Liver (tissue), 8 donors: ENCODE measurements at regions not wholly inside any gene's neighbourhood (a gene's known extent, or its start where the extent isn't known, plus 50 kb on each side); places are given as distances from the start of the nearest gene placed in this dataset.

Source experiments
- DNase-seq: peaks from one replicate; pipeline ENCODE4 v3.0.0-alpha.2; 2017; ENCODE audit warnings: low spot score
- H3K27ac ChIP-seq, 2 donors: one replicate each; pipeline ENCODE4 v1.7.0; 2013; ENCODE audit warnings: inconsistent platforms in 2 of 2, low read length in 2 of 2, control low read depth in 1 of 2, low read depth in 1 of 2, mild to moderate bottlenecking in 1 of 2
- H3K27me3 ChIP-seq, 4 donors: one replicate each; pipeline versions ENCODE4 v1.6.1 to v1.7.0; 2013; ENCODE audit warnings: low read length in 3 of 4, inconsistent platforms in 1 of 4, mild to moderate bottlenecking in 1 of 4, moderate library complexity in 1 of 4; ENCODE audit not compliant: control insufficient read depth in 4 of 4, insufficient read depth in 4 of 4
- H3K36me3 ChIP-seq, 4 donors: one replicate each; pipeline versions ENCODE4 v1.6.1 to v1.7.0; 2013; ENCODE audit warnings: low read length in 3 of 4, mild to moderate bottlenecking in 3 of 4, low read depth in 1 of 4, moderate library complexity in 1 of 4; ENCODE audit not compliant: control insufficient read depth in 4 of 4, insufficient read depth in 3 of 4
- H3K4me1 ChIP-seq, 4 donors: one replicate each; pipeline versions ENCODE4 v1.6.1 to v1.7.0; 2013; ENCODE audit warnings: low read length in 3 of 4, mild to moderate bottlenecking in 3 of 4, moderate library complexity in 1 of 4; ENCODE audit not compliant: control insufficient read depth in 4 of 4, insufficient read depth in 4 of 4
- H3K4me3 ChIP-seq, 3 donors: one replicate each; pipeline versions ENCODE4 v1.6.1 to v1.7.0; 2013; ENCODE audit warnings: low read length in 3 of 3, control low read depth in 1 of 3, low read depth in 1 of 3, mild to moderate bottlenecking in 1 of 3
- H3K9ac ChIP-seq, 2 donors: one replicate each; pipeline ENCODE4 v1.7.0; 2013; ENCODE audit warnings: low read length in 2 of 2, mild to moderate bottlenecking in 2 of 2, moderate library complexity in 2 of 2, control low read depth in 1 of 2, low read depth in 1 of 2
- H3K9me3 ChIP-seq, 4 donors: one replicate each; pipeline versions ENCODE4 v1.6.1 to v1.7.0; 2013; ENCODE audit warnings: low read length in 3 of 4; ENCODE audit not compliant: control insufficient read depth in 4 of 4
- EGR1 ChIP-seq, 2 donors: IDR thresholded peaks; 2 replicates each; pipeline ENCODE4 v1.6.1; 2016 to 2018; ENCODE audit warnings: antibody characterized with exemption in 2 of 2, low read depth in 2 of 2
- FOXA1 ChIP-seq: IDR thresholded peaks from 2 replicates; pipeline ENCODE4 v1.6.1; 2016; ENCODE audit warnings: antibody characterized with exemption
- FOXA2 ChIP-seq: IDR thresholded peaks from 2 replicates; pipeline ENCODE4 v1.6.1; 2016; ENCODE audit warnings: antibody characterized with exemption
- GABPA ChIP-seq, 2 donors: IDR thresholded peaks in 1 of 2; conservative IDR thresholded peaks in 1 of 2; 2 replicates each; pipeline ENCODE4 v1.6.1; 2016; ENCODE audit warnings: antibody characterized with exemption in 2 of 2, mild to moderate bottlenecking in 1 of 2, moderate library complexity in 1 of 2
- HNF4A ChIP-seq, 2 donors: conservative IDR thresholded peaks; 2 replicates each; pipeline ENCODE4 v1.6.1; 2016; ENCODE audit warnings: antibody characterized with exemption in 2 of 2, mild to moderate bottlenecking in 2 of 2
- HNF4G ChIP-seq: IDR thresholded peaks from 2 replicates; pipeline ENCODE4 v1.6.1; 2016; ENCODE audit warnings: antibody characterized with exemption
- JUND ChIP-seq, 2 donors: IDR thresholded peaks; 2 replicates each; pipeline ENCODE4 v1.6.1; 2016; ENCODE audit warnings: antibody characterized with exemption in 2 of 2
- RAD21 ChIP-seq, 2 donors: IDR thresholded peaks; 2 replicates each; pipeline ENCODE4 v1.6.1; 2016; ENCODE audit warnings: antibody characterized with exemption in 2 of 2, mild to moderate bottlenecking in 2 of 2
- RXRA ChIP-seq, 2 donors: IDR thresholded peaks; 2 replicates each; pipeline ENCODE4 v1.6.1; 2017 to 2018; ENCODE audit warnings: antibody characterized with exemption in 2 of 2, mild to moderate bottlenecking in 1 of 2
- SP1 ChIP-seq: IDR thresholded peaks from 2 replicates; pipeline ENCODE4 v1.6.1; 2018; ENCODE audit warnings: antibody characterized with exemption, mild to moderate bottlenecking
- TAF1 ChIP-seq: conservative IDR thresholded peaks from 2 replicates; pipeline ENCODE4 v1.6.1; 2016; ENCODE audit warnings: antibody characterized with exemption, mild to moderate bottlenecking
- WGBS: extraction: QIAGEN DNeasy Blood & Tissue Kit; methylation state at CpG from one replicate; pipeline ENCODE4 v1.1.7; 2013; 5-methylcytosine and 5-hydroxymethylcytosine counted together
- TF ChIP-seq, protein P1 (sequence below): fragments of 150-350 bp; IDR thresholded peaks from 2 replicates; pipeline ENCODE4 v1.5.1; 2017; ENCODE audit warnings: improper control_type of control experiment, low read depth, low read length; ENCODE audit not compliant: missing input control
- TF ChIP-seq, protein P2 (sequence below): IDR thresholded peaks from 2 replicates; pipeline ENCODE4 v1.6.1; 2016; ENCODE audit warnings: antibody characterized with exemption
- TF ChIP-seq, protein P3 (sequence below): IDR thresholded peaks from 2 replicates; pipeline ENCODE4 v1.6.1; 2016; ENCODE audit warnings: antibody characterized with exemption, mild to moderate bottlenecking
- TF ChIP-seq, protein P4 (sequence below): IDR thresholded peaks from 2 replicates; pipeline ENCODE4 v1.6.1; 2016; ENCODE audit warnings: antibody characterized with exemption
- TF ChIP-seq, protein P5 (sequence below): IDR thresholded peaks from 2 replicates; pipeline ENCODE4 v1.6.1; 2016; ENCODE audit warnings: antibody characterized with exemption
- donor health status: healthy.
- donor health status: healthy.
- donor health status: healthy.
- donor health status: healthy.
- donor health status: healthy.

DNA sequence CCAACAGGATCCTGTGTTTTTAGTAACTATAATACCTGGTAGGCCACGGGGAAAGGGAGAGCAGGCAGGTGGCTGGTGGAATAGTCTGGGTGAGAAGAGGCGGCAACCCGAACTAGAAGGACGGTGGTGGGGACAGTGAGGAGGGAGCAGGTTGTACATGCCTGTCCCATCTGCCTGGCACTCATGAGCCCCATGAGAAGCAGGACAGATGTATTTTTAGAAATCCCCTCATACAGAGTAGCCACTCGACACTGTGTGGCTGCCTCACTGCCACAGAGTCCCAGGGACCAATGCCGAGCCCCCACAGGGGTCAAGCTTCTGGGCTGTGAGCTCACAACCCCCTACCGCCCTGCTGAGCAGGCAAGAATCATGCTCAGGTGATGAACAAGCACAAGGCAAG is 136.6 kb downstream of the SEC61B start:
- TF ChIP-seq GABPA (IDR thresholded peaks at IDR 0.05 in 1 of 2, conservative IDR thresholded peaks at IDR 0.05 in 1 of 2) (no peak), RXRA (IDR thresholded peaks at IDR 0.05) (no peak), HNF4G (no peak), FOXA2 (no peak), SP1 (no peak), RAD21 (IDR thresholded peaks at IDR 0.05) (no peak), HNF4A (conservative IDR thresholded peaks at IDR 0.05) (no peak), EGR1 (IDR thresholded peaks at IDR 0.05; ENCODE audit: low read depth in 2 of 2) (no peak), TAF1 (no peak), FOXA1 (no peak)
- TF ChIP-seq, protein P1, sequence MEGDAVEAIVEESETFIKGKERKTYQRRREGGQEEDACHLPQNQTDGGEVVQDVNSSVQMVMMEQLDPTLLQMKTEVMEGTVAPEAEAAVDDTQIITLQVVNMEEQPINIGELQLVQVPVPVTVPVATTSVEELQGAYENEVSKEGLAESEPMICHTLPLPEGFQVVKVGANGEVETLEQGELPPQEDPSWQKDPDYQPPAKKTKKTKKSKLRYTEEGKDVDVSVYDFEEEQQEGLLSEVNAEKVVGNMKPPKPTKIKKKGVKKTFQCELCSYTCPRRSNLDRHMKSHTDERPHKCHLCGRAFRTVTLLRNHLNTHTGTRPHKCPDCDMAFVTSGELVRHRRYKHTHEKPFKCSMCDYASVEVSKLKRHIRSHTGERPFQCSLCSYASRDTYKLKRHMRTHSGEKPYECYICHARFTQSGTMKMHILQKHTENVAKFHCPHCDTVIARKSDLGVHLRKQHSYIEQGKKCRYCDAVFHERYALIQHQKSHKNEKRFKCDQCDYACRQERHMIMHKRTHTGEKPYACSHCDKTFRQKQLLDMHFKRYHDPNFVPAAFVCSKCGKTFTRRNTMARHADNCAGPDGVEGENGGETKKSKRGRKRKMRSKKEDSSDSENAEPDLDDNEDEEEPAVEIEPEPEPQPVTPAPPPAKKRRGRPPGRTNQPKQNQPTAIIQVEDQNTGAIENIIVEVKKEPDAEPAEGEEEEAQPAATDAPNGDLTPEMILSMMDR, result no peak
- TF ChIP-seq, protein P2, sequence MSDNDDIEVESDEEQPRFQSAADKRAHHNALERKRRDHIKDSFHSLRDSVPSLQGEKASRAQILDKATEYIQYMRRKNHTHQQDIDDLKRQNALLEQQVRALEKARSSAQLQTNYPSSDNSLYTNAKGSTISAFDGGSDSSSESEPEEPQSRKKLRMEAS, result no peak
- TF ChIP-seq, protein P3, sequence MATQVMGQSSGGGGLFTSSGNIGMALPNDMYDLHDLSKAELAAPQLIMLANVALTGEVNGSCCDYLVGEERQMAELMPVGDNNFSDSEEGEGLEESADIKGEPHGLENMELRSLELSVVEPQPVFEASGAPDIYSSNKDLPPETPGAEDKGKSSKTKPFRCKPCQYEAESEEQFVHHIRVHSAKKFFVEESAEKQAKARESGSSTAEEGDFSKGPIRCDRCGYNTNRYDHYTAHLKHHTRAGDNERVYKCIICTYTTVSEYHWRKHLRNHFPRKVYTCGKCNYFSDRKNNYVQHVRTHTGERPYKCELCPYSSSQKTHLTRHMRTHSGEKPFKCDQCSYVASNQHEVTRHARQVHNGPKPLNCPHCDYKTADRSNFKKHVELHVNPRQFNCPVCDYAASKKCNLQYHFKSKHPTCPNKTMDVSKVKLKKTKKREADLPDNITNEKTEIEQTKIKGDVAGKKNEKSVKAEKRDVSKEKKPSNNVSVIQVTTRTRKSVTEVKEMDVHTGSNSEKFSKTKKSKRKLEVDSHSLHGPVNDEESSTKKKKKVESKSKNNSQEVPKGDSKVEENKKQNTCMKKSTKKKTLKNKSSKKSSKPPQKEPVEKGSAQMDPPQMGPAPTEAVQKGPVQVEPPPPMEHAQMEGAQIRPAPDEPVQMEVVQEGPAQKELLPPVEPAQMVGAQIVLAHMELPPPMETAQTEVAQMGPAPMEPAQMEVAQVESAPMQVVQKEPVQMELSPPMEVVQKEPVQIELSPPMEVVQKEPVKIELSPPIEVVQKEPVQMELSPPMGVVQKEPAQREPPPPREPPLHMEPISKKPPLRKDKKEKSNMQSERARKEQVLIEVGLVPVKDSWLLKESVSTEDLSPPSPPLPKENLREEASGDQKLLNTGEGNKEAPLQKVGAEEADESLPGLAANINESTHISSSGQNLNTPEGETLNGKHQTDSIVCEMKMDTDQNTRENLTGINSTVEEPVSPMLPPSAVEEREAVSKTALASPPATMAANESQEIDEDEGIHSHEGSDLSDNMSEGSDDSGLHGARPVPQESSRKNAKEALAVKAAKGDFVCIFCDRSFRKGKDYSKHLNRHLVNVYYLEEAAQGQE, result no peak
- TF ChIP-seq, protein P4, sequence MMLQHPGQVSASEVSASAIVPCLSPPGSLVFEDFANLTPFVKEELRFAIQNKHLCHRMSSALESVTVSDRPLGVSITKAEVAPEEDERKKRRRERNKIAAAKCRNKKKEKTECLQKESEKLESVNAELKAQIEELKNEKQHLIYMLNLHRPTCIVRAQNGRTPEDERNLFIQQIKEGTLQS, result no peak
- Histone ChIP-seq H3K9ac (no peak overlapping the region), H3K4me1 (peaks cover 1 to 35% (median 26%) of the 10 kb centered on the region in 4 donors), H3K9me3 (no peaks in the 10 kb centered on the region), H3K27ac (no peak overlapping the region), H3K27me3 (no peaks in the 10 kb centered on the region), H3K4me3 (no peak overlapping the region), H3K36me3 (no peaks in the 10 kb centered on the region)
- WGBS, result 96% methylated on average over 7 of the region's 7 CpGs
- DNase-seq, result no peak

DNA sequence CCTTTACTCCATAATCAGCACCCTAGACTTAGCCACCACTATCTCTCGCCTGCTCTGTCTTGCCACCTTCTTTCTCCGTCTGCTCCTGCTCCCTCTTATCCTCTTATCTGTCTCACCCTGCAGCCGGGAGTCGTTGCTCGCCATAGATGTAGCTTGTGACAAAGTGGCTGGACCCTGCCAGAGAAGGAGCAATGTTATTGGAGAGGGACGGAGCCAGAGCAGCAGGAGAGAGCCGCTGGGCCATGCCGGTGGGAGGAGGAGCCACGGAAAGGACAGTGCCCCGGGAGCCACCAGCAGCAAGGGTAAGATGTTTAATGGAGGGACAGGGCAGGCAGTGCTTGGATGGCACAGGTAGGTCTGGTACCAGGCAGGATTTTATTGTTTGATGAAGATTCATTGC is 137.3 kb downstream of the SEC61B start:
- Histone ChIP-seq H3K9ac (no peak overlapping the region), H3K4me3 (no peak overlapping the region), H3K4me1 (peaks cover 1 to 31% (median 23%) of the 10 kb centered on the region in 4 donors), H3K27me3 (no peaks in the 10 kb centered on the region), H3K27ac (no peak overlapping the region), H3K36me3 (no peaks in the 10 kb centered on the region), H3K9me3 (no peaks in the 10 kb centered on the region)
- DNase-seq, result no peak
- 59% methylated on average over 10 of the region's 10 CpGs for WGBS
- TF ChIP-seq, protein P5, sequence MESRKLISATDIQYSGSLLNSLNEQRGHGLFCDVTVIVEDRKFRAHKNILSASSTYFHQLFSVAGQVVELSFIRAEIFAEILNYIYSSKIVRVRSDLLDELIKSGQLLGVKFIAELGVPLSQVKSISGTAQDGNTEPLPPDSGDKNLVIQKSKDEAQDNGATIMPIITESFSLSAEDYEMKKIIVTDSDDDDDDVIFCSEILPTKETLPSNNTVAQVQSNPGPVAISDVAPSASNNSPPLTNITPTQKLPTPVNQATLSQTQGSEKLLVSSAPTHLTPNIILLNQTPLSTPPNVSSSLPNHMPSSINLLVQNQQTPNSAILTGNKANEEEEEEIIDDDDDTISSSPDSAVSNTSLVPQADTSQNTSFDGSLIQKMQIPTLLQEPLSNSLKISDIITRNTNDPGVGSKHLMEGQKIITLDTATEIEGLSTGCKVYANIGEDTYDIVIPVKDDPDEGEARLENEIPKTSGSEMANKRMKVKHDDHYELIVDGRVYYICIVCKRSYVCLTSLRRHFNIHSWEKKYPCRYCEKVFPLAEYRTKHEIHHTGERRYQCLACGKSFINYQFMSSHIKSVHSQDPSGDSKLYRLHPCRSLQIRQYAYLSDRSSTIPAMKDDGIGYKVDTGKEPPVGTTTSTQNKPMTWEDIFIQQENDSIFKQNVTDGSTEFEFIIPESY, result no peak
- TF ChIP-seq HNF4A (conservative IDR thresholded peaks at IDR 0.05) (no peak), EGR1 (IDR thresholded peaks at IDR 0.05; ENCODE audit: low read depth in 2 of 2) (no peak), RAD21 (IDR thresholded peaks at IDR 0.05) (no peak), GABPA (IDR thresholded peaks at IDR 0.05 in 1 of 2, conservative IDR thresholded peaks at IDR 0.05 in 1 of 2) (no peak), FOXA2 (no peak), HNF4G (no peak), JUND (IDR thresholded peaks at IDR 0.05) (no peak), TAF1 (no peak), FOXA1 (no peak)
- TF ChIP-seq, protein P3, result no peak
- TF ChIP-seq, protein P4, result no peak
- TF ChIP-seq, protein P2, result no peak
- TF ChIP-seq, protein P1, result no peak
